ENCODE measurements at regions not wholly inside any gene's neighbourhood (a gene's known extent, or its start where the extent isn't known, plus 50 kb on each side); places are given as distances from the start of the nearest gene placed in this dataset.

- TF ChIP-seq CTCF (IDR thresholded peaks at IDR 0.05), result no peak
- TF ChIP-seq POLR2AphosphoS5 (IDR thresholded peaks at IDR 0.05; ENCODE audit: low read depth, low read length), result no peak
Measured at GRCh38 chr4:35087218-35087617, 1157.1 kb downstream of the ARAP2 start.

All from Panc1 (cell line).